GM12873 (cell line): ENCODE measurements at regions not wholly inside any gene's neighbourhood (a gene's known extent, or its start where the extent isn't known, plus 50 kb on each side); places are given as distances from the start of the nearest gene placed in this dataset.

ENCODE experiments used
- CTCF ChIP-seq: IDR thresholded peaks from 2 replicates; pipeline ENCODE4 v1.5.1; 2012; ENCODE audit warnings: low read depth, mild to moderate bottlenecking, moderate library complexity, low read length, control low read depth; ENCODE audit not compliant: insufficient read depth; ENCODE audit errors: missing control alignments

GRCh38 chr1:194309269-194309668 lies 1122.9 kb upstream of the B3GALT2 start:
- TF ChIP-seq CTCF, result no peak

- no peak for TF ChIP-seq CTCF
These were observed 1114.4 kb upstream of the B3GALT2 start for GRCh38 chr1:194300776-194301175.

DNA sequence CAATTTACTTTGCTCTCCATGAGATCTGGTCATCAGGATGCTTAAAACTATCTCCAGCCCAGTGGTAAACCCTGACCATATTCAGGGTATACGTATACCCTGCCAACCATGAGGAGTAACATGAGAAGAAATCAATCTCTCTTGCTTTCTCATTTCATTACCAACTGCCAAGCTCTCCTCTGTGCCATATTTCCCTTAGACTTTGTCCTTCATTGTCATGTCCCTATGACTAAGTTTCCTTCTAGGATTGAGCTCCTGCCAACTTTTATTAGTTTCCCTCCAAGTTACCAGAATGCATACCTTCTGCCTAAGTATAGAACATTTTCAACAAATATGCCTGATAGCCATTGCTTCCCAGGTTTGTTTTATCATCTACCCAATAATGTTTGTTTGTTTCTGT lies 1113.9 kb upstream of the B3GALT2 start:
- TF ChIP-seq CTCF, result no peak

DNA sequence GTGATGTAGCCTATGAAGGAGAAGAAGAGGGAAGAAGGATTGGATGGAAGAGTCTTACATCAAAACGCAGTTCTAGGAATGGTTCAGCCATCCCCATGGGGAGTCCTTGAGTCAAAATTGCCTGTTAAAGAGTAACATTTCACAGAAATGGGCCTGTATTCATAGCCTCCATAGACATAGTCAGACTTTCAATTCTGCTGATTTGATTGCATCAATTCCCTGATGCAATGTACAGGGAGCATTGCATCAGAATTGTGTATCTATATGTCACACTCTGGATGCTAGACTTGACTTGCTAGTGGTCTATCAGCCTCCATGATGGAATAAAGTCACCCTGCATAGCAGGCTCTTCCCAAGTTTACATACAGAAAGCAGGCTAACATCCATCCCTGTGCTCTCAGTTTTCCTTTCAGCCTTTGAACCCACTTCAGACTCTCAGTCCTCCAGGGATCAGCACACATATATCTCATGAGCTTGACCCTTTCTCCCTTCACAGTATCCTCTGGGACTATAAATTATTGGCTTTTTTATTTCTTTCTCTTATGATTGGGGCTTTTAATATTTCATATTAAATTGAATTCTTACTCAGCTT lies 1111.7 kb upstream of the B3GALT2 start:
- no peak for TF ChIP-seq CTCF

GRCh38 chr1:194297094-194297493 lies 1110.7 kb upstream of the B3GALT2 start:
- TF ChIP-seq CTCF, result no peak

GRCh38 chr1:194296201-194296600 lies 1109.8 kb upstream of the B3GALT2 start:
- no peak for TF ChIP-seq CTCF

DNA sequence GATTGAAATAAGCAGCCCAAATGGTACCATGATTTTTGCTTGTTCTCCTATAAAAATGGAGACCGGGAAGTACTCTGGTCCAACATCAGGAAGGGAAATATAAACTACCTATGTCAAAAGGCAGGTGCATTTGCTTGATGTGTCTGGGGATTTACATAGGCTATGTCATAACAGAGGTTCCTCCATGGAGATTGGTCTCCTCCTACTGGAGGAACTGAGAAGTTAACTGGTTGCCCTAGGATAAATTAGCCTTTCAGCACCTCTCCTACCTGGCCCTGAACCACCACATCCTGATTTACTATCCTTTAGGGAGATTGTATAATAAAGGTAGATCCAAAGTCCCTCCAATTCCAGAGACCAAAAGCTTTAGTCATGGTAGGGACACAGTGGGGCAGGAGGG lies 1109.3 kb upstream of the B3GALT2 start:
- peak; percentile 78 for TF ChIP-seq CTCF
